Colonic mucosa (tissue), 4 donors: ENCODE measurements at regions not wholly inside any gene's neighbourhood (a gene's known extent, or its start where the extent isn't known, plus 50 kb on each side); places are given as distances from the start of the nearest gene placed in this dataset.
"Not testable (repeated sequence)": the region's sequence is repeated elsewhere in the genome, so short reads cannot be mapped to it uniquely, and the experiment has no call there.

Experiments used
- DNase-seq: peaks from one replicate; pipeline ENCODE4 v3.0.0-alpha.2; 2020
- H3K27ac ChIP-seq: fragments of 200-600 bp; one replicate; pipeline ENCODE4 v1.8.0; 2021
- H3K27me3 ChIP-seq: fragments of 200-600 bp; one replicate; pipeline ENCODE4 v1.8.0; 2021
- H3K36me3 ChIP-seq: fragments of 200-600 bp; one replicate; pipeline ENCODE4 v1.8.0; 2021
- H3K4me1 ChIP-seq: fragments of 200-600 bp; one replicate; pipeline ENCODE4 v1.8.0; 2021; ENCODE audit warnings: mild to moderate bottlenecking
- H3K4me3 ChIP-seq: fragments of 200-600 bp; one replicate; pipeline ENCODE4 v1.8.0; 2021
- H3K9ac ChIP-seq, 2 donors: one replicate each; pipeline ENCODE4 v1.7.0; 2013; ENCODE audit warnings: control low read depth in 2 of 2, low read depth in 2 of 2, low read length in 2 of 2
- H3K9me3 ChIP-seq: fragments of 200-600 bp; one replicate; pipeline ENCODE4 v1.8.0; 2021
- intact Hi-C: fragments of 100-400 bp; cut with DNase I; formaldehyde crosslinking; loops from one replicate; pipeline ENCODE4 v1.14.1; 2022
- TF ChIP-seq, protein P1 (sequence below): fragments of 200-600 bp; IDR thresholded peaks from one replicate; pipeline ENCODE4 v1.8.0; 2022; ENCODE audit warnings: antibody characterized with exemption, mild to moderate bottlenecking
- donor health status: healthy.
- donor health status: DM: no; HTN: no; CAD: no.
- donor health status: DM: no; HTN: no; CAD: no.

DNA sequence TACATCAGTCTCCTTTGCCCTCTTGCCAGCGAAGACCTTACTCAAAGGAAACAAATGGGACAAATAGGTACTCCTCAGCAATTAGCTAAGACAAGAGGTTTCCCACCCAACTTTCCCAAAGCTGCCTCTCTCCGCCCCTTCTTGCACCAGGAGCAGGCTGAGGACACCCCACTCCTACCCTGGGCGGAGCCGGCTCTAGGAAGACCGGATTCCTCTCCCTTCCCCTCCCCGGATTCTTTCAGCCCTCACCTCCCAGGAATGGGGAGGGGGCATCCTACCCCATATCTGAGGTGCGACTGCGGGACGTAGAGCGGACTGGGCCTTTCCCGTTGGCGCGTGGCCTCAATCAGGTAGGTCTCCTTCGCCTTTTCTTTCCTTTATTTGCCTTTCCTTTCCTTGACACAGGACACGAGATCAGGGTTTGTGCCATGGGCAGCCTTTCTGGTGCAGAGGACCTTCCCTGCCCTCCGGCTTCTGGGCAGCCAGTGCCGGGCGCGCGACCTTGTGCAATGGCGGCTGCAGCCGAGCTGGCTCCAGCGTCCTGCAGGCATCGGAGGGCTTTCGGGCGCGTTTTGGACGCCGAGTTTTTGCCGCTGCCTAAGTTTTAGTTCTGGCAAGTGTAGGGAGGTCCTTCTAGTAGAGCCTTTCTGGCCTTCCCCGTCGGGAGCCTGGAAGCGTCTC is 279.9 kb downstream of the PLS3 start:
- intact Hi-C loops, DNase-seq, H3K9ac ChIP-seq, H3K9me3 ChIP-seq, H3K27ac ChIP-seq, H3K4me1 ChIP-seq, H3K36me3 ChIP-seq, H3K27me3 ChIP-seq, H3K4me3 ChIP-seq: not testable (repeated sequence)

- H3K4me3 ChIP-seq, H3K27me3 ChIP-seq, H3K36me3 ChIP-seq, H3K4me1 ChIP-seq, intact Hi-C loops, H3K9ac ChIP-seq, H3K27ac ChIP-seq, DNase-seq, H3K9me3 ChIP-seq: not testable (repeated sequence)
Measured at GRCh38 chrX:115850986-115851385, 290.0 kb downstream of the PLS3 start.

DNA sequence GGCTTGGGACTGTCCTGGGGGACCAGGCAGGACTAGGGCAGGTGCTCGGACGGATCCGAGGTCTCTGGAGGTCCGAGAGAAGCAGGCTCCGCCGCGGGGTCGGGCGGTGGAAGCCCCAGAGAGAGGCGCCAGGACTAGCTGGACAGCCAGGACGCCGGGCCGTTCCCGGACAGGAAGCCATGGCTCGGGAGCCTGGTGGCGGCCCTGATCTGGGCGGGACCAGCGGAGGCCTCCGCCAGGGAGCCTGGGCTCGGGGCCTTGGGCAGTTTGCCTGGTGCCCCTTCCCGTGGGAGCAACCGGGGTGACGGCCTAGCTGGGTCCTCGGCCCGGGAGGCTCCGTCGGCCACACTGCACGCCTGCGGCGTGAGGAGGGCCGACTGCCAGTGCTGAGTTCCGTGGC is 292.3 kb downstream of the PLS3 start:
- H3K9ac ChIP-seq, H3K4me1 ChIP-seq, H3K36me3 ChIP-seq, H3K9me3 ChIP-seq, H3K27ac ChIP-seq, intact Hi-C loops, H3K27me3 ChIP-seq: not testable (repeated sequence)
- peak; percentile 65 for DNase-seq
- H3K4me3 ChIP-seq: peak overlapping the region; percentile 37

DNA sequence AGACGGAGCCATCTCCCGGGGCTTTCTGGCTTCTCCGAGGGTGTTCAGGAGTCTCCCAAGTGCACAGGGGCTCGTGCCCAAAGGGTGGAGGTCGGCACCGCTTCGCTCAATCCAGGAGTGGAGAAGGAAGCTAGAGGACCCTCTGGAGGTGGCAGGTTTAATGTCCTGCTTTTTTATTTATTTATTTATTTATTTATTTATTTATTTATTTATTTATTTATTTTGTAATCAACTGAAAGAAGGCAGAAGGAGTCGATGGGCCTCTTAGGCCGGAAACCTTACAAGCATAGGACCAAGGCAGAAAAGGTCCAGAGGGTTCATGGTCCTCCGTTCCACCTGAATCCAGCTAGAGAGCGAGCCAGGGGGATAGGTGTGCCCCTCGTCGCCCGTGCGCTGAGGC is 289.4 kb upstream of the AGTR2 start:
- H3K27ac ChIP-seq, intact Hi-C loops, DNase-seq: not testable (repeated sequence)

DNA sequence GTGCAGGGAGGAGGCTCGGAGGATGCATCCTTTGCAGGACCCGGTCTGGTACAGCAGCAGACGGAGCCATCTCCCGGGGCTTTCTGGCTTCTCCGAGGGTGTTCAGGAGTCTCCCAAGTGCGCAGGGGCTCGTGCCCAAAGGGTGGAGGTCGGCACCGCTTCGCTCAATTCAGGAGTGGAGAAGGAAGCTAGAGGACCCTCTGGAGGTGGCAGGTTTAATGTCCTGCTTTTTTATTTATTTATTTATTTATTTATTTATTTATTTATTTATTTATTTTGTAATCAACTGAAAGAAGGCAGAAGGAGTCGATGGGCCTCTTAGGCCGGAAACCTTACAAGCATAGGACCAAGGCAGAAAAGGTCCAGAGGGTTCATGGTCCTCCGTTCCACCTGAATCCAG is 286.4 kb upstream of the AGTR2 start:
- DNase-seq, intact Hi-C loops, H3K36me3 ChIP-seq, H3K4me1 ChIP-seq, H3K27ac ChIP-seq, H3K9me3 ChIP-seq, H3K4me3 ChIP-seq, H3K27me3 ChIP-seq, H3K9ac ChIP-seq: not testable (repeated sequence)

More for the DNA sequence above, 289.4 kb upstream of the AGTR2 start:
- not testable (repeated sequence) for H3K4me1 ChIP-seq, H3K9ac ChIP-seq, H3K9me3 ChIP-seq, H3K36me3 ChIP-seq, H3K27me3 ChIP-seq, H3K4me3 ChIP-seq

DNA sequence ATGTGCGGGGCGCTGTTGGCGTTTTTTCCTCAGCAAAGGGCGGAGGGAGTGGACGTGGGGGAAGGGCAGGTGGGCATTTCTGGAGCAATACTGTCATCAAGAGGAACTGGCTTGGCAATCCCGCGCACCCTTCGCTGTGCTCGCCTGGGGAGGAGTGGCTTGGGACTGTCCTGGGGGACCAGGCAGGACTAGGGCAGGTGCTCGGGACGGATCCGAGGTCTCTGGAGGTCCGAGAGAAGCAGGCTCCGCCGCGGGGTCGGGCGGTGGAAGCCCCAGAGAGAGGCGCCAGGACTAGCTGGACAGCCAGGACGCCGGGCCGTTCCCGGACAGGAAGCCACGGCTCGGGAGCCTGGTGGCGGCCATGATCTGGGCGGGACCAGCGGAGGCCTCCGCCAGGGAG is 282.5 kb upstream of the AGTR2 start:
- DNase-seq, H3K36me3 ChIP-seq, H3K4me1 ChIP-seq, H3K9me3 ChIP-seq, H3K27me3 ChIP-seq, H3K9ac ChIP-seq, intact Hi-C loops: not testable (repeated sequence)
- peak overlapping the region; percentile 67 for H3K27ac ChIP-seq
- H3K4me3 ChIP-seq: peak overlapping the region; percentile 34

- H3K27me3 ChIP-seq, H3K9me3 ChIP-seq, intact Hi-C loops, H3K9ac ChIP-seq, H3K27ac ChIP-seq, H3K4me3 ChIP-seq, DNase-seq, H3K36me3 ChIP-seq, H3K4me1 ChIP-seq: not testable (repeated sequence)
Measured at GRCh38 chrX:115888519-115888918, 282.0 kb upstream of the AGTR2 start.

DNA sequence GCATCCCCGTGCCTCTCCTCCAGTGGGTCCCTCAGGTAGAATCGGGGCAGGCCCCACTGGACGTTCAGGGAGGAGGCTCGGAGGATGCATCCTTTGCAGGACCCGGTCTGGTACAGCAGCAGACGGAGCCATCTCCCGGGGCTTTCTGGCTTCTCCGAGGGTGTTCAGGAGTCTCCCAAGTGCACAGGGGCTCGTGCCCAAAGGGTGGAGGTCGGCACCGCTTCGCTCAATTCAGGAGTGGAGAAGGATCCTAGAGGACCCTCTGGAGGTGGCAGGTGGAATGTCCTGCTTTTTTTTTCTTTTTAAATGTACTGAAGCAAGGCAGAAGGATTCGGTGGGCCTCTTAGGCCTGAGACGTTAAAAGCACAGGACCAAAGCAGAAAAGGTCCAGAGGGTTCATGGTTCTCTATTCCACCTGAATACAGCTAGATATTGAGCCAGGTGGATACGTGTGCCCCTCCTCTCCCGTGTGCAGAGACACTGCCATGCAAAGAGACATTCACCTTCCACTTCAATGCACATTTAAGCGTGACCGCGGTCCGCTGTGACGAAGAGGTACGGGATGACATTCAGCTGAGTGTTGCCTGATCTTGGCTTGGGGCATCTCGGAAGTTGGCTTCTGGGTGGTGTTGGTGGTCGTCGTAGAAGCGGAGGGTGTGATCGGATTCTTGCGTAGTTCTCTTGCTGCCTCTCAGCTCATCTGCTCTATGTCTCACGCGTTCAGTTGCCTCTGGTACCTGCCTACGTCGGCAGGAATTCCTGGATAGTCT is 281.2 kb upstream of the AGTR2 start:
- Histone ChIP-seq H3K9ac (no peak overlapping the region), H3K36me3 (no peaks in the 10 kb centered on the region), H3K27me3 (no peaks in the 10 kb centered on the region), H3K27ac (no peak overlapping the region), H3K9me3 (no peaks in the 10 kb centered on the region), H3K4me3 (no peak overlapping the region), H3K4me1 (peaks cover 5% of the 10 kb centered on the region)
- DNase-seq: peak; percentile 15
- intact Hi-C loops: no loop called here
- TF ChIP-seq, protein P1, sequence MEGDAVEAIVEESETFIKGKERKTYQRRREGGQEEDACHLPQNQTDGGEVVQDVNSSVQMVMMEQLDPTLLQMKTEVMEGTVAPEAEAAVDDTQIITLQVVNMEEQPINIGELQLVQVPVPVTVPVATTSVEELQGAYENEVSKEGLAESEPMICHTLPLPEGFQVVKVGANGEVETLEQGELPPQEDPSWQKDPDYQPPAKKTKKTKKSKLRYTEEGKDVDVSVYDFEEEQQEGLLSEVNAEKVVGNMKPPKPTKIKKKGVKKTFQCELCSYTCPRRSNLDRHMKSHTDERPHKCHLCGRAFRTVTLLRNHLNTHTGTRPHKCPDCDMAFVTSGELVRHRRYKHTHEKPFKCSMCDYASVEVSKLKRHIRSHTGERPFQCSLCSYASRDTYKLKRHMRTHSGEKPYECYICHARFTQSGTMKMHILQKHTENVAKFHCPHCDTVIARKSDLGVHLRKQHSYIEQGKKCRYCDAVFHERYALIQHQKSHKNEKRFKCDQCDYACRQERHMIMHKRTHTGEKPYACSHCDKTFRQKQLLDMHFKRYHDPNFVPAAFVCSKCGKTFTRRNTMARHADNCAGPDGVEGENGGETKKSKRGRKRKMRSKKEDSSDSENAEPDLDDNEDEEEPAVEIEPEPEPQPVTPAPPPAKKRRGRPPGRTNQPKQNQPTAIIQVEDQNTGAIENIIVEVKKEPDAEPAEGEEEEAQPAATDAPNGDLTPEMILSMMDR: no peak

DNA sequence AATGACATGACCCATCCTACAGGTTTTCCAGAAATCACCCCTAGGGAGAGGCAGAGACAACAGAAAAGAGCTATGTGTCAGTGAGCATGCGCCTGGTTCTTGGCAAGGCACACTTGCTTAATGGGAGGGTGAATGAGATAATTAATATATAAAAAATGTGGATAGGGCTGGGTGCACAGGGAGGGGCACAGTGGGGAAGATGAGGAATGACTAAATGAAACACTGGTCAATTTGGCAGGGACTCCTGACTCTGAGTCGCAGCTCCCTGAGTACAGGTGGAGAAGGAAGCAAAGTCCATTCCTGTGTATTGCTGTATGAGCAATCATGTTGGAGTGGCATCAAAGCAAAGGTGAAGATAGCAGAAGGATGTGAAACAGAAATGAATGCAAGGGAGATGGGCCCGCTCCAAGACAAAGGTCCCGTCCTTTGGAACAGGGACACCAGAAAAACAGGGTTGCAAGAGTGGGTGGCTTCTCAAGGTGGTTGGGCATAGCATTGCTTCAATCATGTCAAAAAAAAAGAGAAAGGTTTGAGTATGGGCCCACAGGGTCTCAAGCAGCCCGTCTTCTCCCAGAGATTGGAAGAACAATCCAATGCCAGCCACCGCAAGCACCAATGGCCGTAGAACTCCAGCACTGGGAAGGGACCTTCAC is 278.4 kb upstream of the AGTR2 start:
- Histone ChIP-seq H3K9ac (peak overlapping the region in 1 of 2 donors; percentile 61), H3K4me3 (peak overlapping the region; percentile 36), H3K27me3 (no peaks in the 10 kb centered on the region), H3K4me1 (peaks cover 5% of the 10 kb centered on the region), H3K9me3 (no peaks in the 10 kb centered on the region), H3K27ac (peak overlapping the region; percentile 61), H3K36me3 (no peaks in the 10 kb centered on the region)
- TF ChIP-seq, protein P1: no peak
- intact Hi-C loops: no loop called here
- peak; percentile 49 for DNase-seq
